WTC11 (cell line): ENCODE measurements at regions not wholly inside any gene's neighbourhood (a gene's known extent, or its start where the extent isn't known, plus 50 kb on each side); places are given as distances from the start of the nearest gene placed in this dataset.

Source experiments
- ATAC-seq: fragments of 200-7000 bp; cut with Tn5 transposase; 2 replicates; pipeline ENCODE4 v1.10.0; 2021; ENCODE audit warnings: mild to moderate bottlenecking, moderate library complexity
- CTCF ChIA-PET: fragments of 300-600 bp; sonication (Branson Sonifier 250); formaldehyde crosslinking; loops from one replicate; lab custom pipeline; 2021; ENCODE audit warnings: antibody characterized with exemption; lab: Charles Lee
- POLR2A ChIA-PET: fragments of 350-600 bp; sonication (Branson Sonifier 250); formaldehyde crosslinking; loops from one replicate; lab custom pipeline; 2021; ENCODE audit warnings: antibody characterized with exemption; lab: Charles Lee
- DNase-seq: peaks from one replicate; pipeline ENCODE4 v3.0.0; 2021; ENCODE audit warnings: low spot score
- H3K27ac Mint-ChIP-seq: 2 replicates; pipeline ENCODE4 v1.8.0; 2021; ENCODE audit warnings: mixed read lengths
- H3K27me3 Mint-ChIP-seq: 2 replicates; pipeline ENCODE4 v1.8.0; 2021; ENCODE audit warnings: low read depth, mild to moderate bottlenecking, moderate library complexity, mixed read lengths
- H3K36me3 Mint-ChIP-seq: 2 replicates; pipeline ENCODE4 v1.8.0; 2021; ENCODE audit warnings: mixed read lengths
- H3K4me1 Mint-ChIP-seq: 2 replicates; pipeline ENCODE4 v1.8.0; 2022; ENCODE audit warnings: mixed read lengths
- H3K4me3 Mint-ChIP-seq: 2 replicates; pipeline ENCODE4 v1.8.0; 2021; ENCODE audit warnings: mild to moderate bottlenecking, moderate library complexity, mixed read lengths
- H3K9me3 Mint-ChIP-seq: 2 replicates; pipeline ENCODE4 v1.8.0; 2021; ENCODE audit warnings: mixed read lengths
- ELF4 ChIP-seq: sonication (generic); formaldehyde crosslinking; IDR thresholded peaks from 2 replicates; pipeline ENCODE4 v1.8.1; 2022; ENCODE audit warnings: low read depth, mild to moderate bottlenecking, moderate library complexity, missing genetic modification reagents
- ESRRA ChIP-seq: sonication (generic); formaldehyde crosslinking; IDR thresholded peaks from 2 replicates; pipeline ENCODE4 v1.8.1; 2022; ENCODE audit warnings: mild to moderate bottlenecking, missing genetic modification reagents, borderline replicate concordance
- FOXJ3 ChIP-seq: sonication (generic); formaldehyde crosslinking; IDR thresholded peaks from 2 replicates; pipeline ENCODE4 v1.9.0; 2021; ENCODE audit warnings: missing genetic modification reagents, mild to moderate bottlenecking, borderline replicate concordance
- GABPB1 ChIP-seq: sonication (generic); formaldehyde crosslinking; IDR thresholded peaks from 2 replicates; pipeline ENCODE4 v1.8.1; 2023; ENCODE audit warnings: mild to moderate bottlenecking, missing genetic modification reagents
- KAT7 ChIP-seq: sonication (generic); formaldehyde crosslinking; IDR thresholded peaks from 2 replicates; pipeline ENCODE4 v1.8.1; 2023; ENCODE audit warnings: missing genetic modification reagents, mild to moderate bottlenecking, borderline replicate concordance
- MYBL2 ChIP-seq: sonication (generic); formaldehyde crosslinking; IDR thresholded peaks from 2 replicates; pipeline ENCODE4 v1.8.1; 2023; ENCODE audit warnings: mild to moderate bottlenecking, moderate library complexity, missing genetic modification reagents
- NFYB ChIP-seq: sonication (generic); formaldehyde crosslinking; conservative IDR thresholded peaks from 2 replicates; pipeline ENCODE4 v1.8.0; 2022; ENCODE audit warnings: low read depth, missing genetic modification reagents
- NR2C2 ChIP-seq: sonication (generic); formaldehyde crosslinking; IDR thresholded peaks from 2 replicates; pipeline ENCODE4 v1.8.0; 2022; ENCODE audit warnings: mild to moderate bottlenecking, missing genetic modification reagents
- RELA ChIP-seq: sonication (generic); formaldehyde crosslinking; IDR thresholded peaks from 2 replicates; pipeline ENCODE4 v1.8.1; 2022; ENCODE audit warnings: missing genetic modification reagents, mild to moderate bottlenecking, borderline replicate concordance
- SMAD3 ChIP-seq: sonication (generic); formaldehyde crosslinking; IDR thresholded peaks from 2 replicates; pipeline ENCODE4 v1.8.0; 2022; ENCODE audit warnings: missing genetic modification reagents, mild to moderate bottlenecking, borderline replicate concordance
- TCF7 ChIP-seq: sonication (generic); formaldehyde crosslinking; IDR thresholded peaks from 2 replicates; pipeline ENCODE4 v1.8.0; 2022; ENCODE audit warnings: mild to moderate bottlenecking, low read depth, missing genetic modification reagents, moderate library complexity
- TEAD1 ChIP-seq: sonication (generic); formaldehyde crosslinking; IDR thresholded peaks from 2 replicates; pipeline ENCODE4 v1.8.0; 2022; ENCODE audit warnings: mild to moderate bottlenecking, missing genetic modification reagents
- ZNF138 ChIP-seq: sonication (generic); formaldehyde crosslinking; conservative IDR thresholded peaks from 2 replicates; pipeline ENCODE4 v1.8.1; 2022; ENCODE audit warnings: mild to moderate bottlenecking, moderate library complexity, missing genetic modification reagents
- ZNF423 ChIP-seq: fragments of 250-450 bp; sonication (Bioruptor Pico); IDR thresholded peaks from 2 replicates; pipeline ENCODE4 v2.1.2; 2022; ENCODE audit warnings: mild to moderate bottlenecking, moderate library complexity
- TF ChIP-seq, protein P1 (sequence below): fragments of 250-450 bp; sonication (Bioruptor Pico); IDR thresholded peaks from 2 replicates; pipeline ENCODE4 v1.9.0; 2021; ENCODE audit warnings: mild to moderate bottlenecking, borderline replicate concordance
- TF ChIP-seq, protein P2 (sequence below): sonication (generic); formaldehyde crosslinking; IDR thresholded peaks from 2 replicates; pipeline ENCODE4 v1.8.1; 2023; ENCODE audit warnings: mild to moderate bottlenecking, missing genetic modification reagents
- TF ChIP-seq, protein P3 (sequence below): sonication (generic); formaldehyde crosslinking; IDR thresholded peaks from 2 replicates; pipeline ENCODE4 v1.8.0; 2022; ENCODE audit warnings: mild to moderate bottlenecking, missing genetic modification reagents
- TF ChIP-seq, protein P4 (sequence below): fragments of 250-450 bp; sonication (Bioruptor Pico); IDR thresholded peaks from 2 replicates; pipeline ENCODE4 v1.9.0; 2021; ENCODE audit warnings: mild to moderate bottlenecking
- TF ChIP-seq, protein P5 (sequence below): sonication (generic); formaldehyde crosslinking; IDR thresholded peaks from 2 replicates; pipeline ENCODE4 v1.8.1; 2023; ENCODE audit warnings: mild to moderate bottlenecking, missing genetic modification reagents, borderline replicate concordance

DNA sequence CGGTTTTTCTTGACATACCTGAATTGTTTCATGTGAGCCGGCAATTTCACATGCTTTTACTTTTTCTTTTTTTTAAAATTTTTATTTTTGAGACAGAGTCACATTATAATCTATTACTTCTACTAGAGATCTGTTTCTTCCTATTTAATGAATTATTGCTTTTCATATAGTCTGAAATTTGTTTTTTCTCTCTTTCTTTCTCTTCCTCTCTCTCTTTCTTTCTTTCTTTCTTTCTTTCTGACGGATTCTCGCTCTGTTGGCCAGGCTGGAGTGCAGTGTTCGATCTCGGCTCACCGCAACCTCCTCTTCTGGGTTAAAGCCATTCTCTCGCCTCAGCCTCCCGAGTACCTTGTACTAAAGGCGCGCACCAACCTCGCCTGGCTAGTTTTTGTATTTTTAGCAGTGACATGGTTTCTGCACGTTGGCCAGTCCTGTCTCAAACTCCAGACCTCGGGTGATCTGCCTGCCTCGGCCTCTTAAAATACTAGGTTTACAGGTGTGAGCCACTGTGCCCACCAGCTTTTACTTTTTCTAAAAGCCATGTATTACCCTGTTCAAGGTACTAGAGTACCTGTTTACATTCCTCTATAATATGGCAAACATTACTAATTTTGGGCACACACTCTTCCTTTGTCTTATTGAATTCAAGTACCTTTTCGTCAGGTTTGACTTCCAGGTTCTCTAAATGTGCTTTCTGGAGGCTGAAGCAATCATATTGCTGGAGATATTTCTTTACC, 86.5 kb upstream of the RHOU start:
- H3K4me3 Mint-ChIP-seq: peak overlapping the region; percentile 90
- peaks cover 16% of the 10 kb centered on the region for H3K4me1 Mint-ChIP-seq
- DNase-seq: no peak
- peaks cover 60% of the 10 kb centered on the region for H3K27me3 Mint-ChIP-seq
- CTCF ChIA-PET: interaction anchor here (1.0 kb wide), 1 partner anchor 610 kb away, joined by 3 read pairs; no protein-coding TSS in a partner anchor
- TF ChIP-seq NR2C2 (CRISPR knock-in tag): no peak
- TF ChIP-seq, protein P1, sequence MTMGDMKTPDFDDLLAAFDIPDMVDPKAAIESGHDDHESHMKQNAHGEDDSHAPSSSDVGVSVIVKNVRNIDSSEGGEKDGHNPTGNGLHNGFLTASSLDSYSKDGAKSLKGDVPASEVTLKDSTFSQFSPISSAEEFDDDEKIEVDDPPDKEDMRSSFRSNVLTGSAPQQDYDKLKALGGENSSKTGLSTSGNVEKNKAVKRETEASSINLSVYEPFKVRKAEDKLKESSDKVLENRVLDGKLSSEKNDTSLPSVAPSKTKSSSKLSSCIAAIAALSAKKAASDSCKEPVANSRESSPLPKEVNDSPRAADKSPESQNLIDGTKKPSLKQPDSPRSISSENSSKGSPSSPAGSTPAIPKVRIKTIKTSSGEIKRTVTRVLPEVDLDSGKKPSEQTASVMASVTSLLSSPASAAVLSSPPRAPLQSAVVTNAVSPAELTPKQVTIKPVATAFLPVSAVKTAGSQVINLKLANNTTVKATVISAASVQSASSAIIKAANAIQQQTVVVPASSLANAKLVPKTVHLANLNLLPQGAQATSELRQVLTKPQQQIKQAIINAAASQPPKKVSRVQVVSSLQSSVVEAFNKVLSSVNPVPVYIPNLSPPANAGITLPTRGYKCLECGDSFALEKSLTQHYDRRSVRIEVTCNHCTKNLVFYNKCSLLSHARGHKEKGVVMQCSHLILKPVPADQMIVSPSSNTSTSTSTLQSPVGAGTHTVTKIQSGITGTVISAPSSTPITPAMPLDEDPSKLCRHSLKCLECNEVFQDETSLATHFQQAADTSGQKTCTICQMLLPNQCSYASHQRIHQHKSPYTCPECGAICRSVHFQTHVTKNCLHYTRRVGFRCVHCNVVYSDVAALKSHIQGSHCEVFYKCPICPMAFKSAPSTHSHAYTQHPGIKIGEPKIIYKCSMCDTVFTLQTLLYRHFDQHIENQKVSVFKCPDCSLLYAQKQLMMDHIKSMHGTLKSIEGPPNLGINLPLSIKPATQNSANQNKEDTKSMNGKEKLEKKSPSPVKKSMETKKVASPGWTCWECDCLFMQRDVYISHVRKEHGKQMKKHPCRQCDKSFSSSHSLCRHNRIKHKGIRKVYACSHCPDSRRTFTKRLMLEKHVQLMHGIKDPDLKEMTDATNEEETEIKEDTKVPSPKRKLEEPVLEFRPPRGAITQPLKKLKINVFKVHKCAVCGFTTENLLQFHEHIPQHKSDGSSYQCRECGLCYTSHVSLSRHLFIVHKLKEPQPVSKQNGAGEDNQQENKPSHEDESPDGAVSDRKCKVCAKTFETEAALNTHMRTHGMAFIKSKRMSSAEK (CRISPR knock-in tag): no peak
- TF ChIP-seq KAT7: no peak
- TF ChIP-seq, protein P2, sequence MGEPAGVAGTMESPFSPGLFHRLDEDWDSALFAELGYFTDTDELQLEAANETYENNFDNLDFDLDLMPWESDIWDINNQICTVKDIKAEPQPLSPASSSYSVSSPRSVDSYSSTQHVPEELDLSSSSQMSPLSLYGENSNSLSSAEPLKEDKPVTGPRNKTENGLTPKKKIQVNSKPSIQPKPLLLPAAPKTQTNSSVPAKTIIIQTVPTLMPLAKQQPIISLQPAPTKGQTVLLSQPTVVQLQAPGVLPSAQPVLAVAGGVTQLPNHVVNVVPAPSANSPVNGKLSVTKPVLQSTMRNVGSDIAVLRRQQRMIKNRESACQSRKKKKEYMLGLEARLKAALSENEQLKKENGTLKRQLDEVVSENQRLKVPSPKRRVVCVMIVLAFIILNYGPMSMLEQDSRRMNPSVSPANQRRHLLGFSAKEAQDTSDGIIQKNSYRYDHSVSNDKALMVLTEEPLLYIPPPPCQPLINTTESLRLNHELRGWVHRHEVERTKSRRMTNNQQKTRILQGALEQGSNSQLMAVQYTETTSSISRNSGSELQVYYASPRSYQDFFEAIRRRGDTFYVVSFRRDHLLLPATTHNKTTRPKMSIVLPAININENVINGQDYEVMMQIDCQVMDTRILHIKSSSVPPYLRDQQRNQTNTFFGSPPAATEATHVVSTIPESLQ: no peak
- TF ChIP-seq SMAD3: no peak
- no peak for TF ChIP-seq FOXJ3 (CRISPR knock-in tag)
- TF ChIP-seq, all 79 proteins: peak for 0
- Mint-ChIP-seq H3K9me3 (no peaks in the 10 kb centered on the region), H3K36me3 (no peaks in the 10 kb centered on the region), H3K27ac (no peak overlapping the region)
- POLR2A ChIA-PET: no interaction called here
- ATAC-seq: no peak

DNA sequence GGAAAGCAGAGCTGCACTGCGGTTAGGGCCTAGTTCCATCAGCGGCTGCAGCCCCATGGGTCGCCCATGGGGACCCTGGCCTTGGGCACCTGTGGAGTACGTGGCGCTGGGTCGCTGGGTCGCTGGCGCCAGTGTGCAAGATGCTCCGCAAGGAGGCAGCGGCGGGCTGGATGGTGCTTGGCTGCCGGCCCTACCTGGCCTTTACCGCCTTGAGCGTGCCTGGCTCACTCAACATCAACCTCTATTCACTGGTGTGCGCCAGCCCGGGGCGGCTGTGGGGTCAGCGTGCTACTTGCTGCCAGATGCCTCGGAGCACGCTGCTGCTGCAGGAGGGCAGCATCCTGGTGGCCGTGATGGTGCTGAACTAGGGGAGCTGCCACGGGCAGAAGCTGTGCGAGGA, 85.1 kb upstream of the RHOU start:
- ChIA-PET POLR2A (no interaction called here), CTCF (interaction anchor here (1.1 kb wide), 1 partner anchor 605 kb away, joined by 7 read pairs; no protein-coding TSS in a partner anchor)
- Mint-ChIP-seq H3K4me1 (peaks cover 16% of the 10 kb centered on the region), H3K27ac (no peak overlapping the region), H3K36me3 (no peaks in the 10 kb centered on the region), H3K9me3 (no peaks in the 10 kb centered on the region), H3K27me3 (peaks cover 60% of the 10 kb centered on the region), H3K4me3 (no peak overlapping the region)
- DNase-seq (peak; percentile 80), ATAC-seq (peak; percentile 61)
- TF ChIP-seq ZNF423: peak; percentile 29; the same call in 1 of the 2 replicates
- TF ChIP-seq, protein P3, sequence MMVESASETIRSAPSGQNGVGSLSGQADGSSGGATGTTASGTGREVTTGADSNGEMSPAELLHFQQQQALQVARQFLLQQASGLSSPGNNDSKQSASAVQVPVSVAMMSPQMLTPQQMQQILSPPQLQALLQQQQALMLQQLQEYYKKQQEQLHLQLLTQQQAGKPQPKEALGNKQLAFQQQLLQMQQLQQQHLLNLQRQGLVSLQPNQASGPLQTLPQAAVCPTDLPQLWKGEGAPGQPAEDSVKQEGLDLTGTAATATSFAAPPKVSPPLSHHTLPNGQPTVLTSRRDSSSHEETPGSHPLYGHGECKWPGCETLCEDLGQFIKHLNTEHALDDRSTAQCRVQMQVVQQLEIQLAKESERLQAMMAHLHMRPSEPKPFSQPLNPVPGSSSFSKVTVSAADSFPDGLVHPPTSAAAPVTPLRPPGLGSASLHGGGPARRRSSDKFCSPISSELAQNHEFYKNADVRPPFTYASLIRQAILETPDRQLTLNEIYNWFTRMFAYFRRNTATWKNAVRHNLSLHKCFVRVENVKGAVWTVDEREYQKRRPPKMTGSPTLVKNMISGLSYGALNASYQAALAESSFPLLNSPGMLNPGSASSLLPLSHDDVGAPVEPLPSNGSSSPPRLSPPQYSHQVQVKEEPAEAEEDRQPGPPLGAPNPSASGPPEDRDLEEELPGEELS: no peak
- TF ChIP-seq NFYB (CRISPR knock-in tag): no peak
- TF ChIP-seq TEAD1 (CRISPR knock-in tag): no peak
- TF ChIP-seq, protein P4, sequence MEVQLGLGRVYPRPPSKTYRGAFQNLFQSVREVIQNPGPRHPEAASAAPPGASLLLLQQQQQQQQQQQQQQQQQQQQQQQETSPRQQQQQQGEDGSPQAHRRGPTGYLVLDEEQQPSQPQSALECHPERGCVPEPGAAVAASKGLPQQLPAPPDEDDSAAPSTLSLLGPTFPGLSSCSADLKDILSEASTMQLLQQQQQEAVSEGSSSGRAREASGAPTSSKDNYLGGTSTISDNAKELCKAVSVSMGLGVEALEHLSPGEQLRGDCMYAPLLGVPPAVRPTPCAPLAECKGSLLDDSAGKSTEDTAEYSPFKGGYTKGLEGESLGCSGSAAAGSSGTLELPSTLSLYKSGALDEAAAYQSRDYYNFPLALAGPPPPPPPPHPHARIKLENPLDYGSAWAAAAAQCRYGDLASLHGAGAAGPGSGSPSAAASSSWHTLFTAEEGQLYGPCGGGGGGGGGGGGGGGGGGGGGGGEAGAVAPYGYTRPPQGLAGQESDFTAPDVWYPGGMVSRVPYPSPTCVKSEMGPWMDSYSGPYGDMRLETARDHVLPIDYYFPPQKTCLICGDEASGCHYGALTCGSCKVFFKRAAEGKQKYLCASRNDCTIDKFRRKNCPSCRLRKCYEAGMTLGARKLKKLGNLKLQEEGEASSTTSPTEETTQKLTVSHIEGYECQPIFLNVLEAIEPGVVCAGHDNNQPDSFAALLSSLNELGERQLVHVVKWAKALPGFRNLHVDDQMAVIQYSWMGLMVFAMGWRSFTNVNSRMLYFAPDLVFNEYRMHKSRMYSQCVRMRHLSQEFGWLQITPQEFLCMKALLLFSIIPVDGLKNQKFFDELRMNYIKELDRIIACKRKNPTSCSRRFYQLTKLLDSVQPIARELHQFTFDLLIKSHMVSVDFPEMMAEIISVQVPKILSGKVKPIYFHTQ (CRISPR knock-in tag): no peak
- no peak for TF ChIP-seq ESRRA (CRISPR knock-in tag)
- TF ChIP-seq RELA: no peak
- TF ChIP-seq ZNF138 (CRISPR knock-in tag): no peak
- TF ChIP-seq, protein P5, sequence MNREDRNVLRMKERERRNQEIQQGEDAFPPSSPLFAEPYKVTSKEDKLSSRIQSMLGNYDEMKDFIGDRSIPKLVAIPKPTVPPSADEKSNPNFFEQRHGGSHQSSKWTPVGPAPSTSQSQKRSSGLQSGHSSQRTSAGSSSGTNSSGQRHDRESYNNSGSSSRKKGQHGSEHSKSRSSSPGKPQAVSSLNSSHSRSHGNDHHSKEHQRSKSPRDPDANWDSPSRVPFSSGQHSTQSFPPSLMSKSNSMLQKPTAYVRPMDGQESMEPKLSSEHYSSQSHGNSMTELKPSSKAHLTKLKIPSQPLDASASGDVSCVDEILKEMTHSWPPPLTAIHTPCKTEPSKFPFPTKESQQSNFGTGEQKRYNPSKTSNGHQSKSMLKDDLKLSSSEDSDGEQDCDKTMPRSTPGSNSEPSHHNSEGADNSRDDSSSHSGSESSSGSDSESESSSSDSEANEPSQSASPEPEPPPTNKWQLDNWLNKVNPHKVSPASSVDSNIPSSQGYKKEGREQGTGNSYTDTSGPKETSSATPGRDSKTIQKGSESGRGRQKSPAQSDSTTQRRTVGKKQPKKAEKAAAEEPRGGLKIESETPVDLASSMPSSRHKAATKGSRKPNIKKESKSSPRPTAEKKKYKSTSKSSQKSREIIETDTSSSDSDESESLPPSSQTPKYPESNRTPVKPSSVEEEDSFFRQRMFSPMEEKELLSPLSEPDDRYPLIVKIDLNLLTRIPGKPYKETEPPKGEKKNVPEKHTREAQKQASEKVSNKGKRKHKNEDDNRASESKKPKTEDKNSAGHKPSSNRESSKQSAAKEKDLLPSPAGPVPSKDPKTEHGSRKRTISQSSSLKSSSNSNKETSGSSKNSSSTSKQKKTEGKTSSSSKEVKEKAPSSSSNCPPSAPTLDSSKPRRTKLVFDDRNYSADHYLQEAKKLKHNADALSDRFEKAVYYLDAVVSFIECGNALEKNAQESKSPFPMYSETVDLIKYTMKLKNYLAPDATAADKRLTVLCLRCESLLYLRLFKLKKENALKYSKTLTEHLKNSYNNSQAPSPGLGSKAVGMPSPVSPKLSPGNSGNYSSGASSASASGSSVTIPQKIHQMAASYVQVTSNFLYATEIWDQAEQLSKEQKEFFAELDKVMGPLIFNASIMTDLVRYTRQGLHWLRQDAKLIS (CRISPR knock-in tag): no peak
- no peak for TF ChIP-seq MYBL2 (CRISPR knock-in tag)
- TF ChIP-seq TCF7 (CRISPR knock-in tag): no peak
- TF ChIP-seq ELF4: no peak
- no peak for TF ChIP-seq GABPB1
